Neural cell (in vitro differentiated cells): ENCODE measurements at regions not wholly inside any gene's neighbourhood (a gene's known extent, or its start where the extent isn't known, plus 50 kb on each side); places are given as distances from the start of the nearest gene placed in this dataset.

Experiments
- H2AFZ ChIP-seq: fragments of 200-600, 300-800 bp; sonication (generic), shearing (Covaris generic); 2 replicates; pipeline ENCODE4 v1.6.0; 2014; ENCODE audit warnings: low read depth, mild to moderate bottlenecking, antibody characterized with exemption, low read length, moderate library complexity
- H3F3A ChIP-seq: fragments of 200-600 bp; shearing (Covaris generic); 2 replicates; pipeline ENCODE4 v1.6.1; 2016; ENCODE audit warnings: mild to moderate bottlenecking, moderate library complexity, mixed read lengths, antibody characterized with exemption, low read length; ENCODE audit not compliant: insufficient read depth, poor library complexity, severe bottlenecking
- H3K27ac ChIP-seq: fragments of 200-600, 300-800 bp; sonication (generic), shearing (Covaris generic); 2 replicates; pipeline ENCODE4 v1.5.1; 2014; ENCODE audit warnings: mild to moderate bottlenecking, low read length, moderate library complexity
- H3K27me3 ChIP-seq: fragments of 300-800, 200-600 bp; sonication (generic), shearing (Covaris generic); 2 replicates; pipeline ENCODE4 v1.6.0; 2014; ENCODE audit warnings: mild to moderate bottlenecking, low read depth, low read length, moderate library complexity; ENCODE audit not compliant: insufficient read depth
- H3K36me3 ChIP-seq: fragments of 300-800, 200-600 bp; sonication (generic), shearing (Covaris generic); 2 replicates; pipeline ENCODE4 v1.5.1; 2014; ENCODE audit warnings: mild to moderate bottlenecking, antibody characterized with exemption, low read length, moderate library complexity; ENCODE audit not compliant: insufficient read depth
- H3K4me2 ChIP-seq: fragments of 300-800, 200-600 bp; sonication (generic), shearing (Covaris generic); 2 replicates; pipeline ENCODE4 v1.6.0; 2014; ENCODE audit warnings: mild to moderate bottlenecking, low read length
- H3K4me3 ChIP-seq: fragments of 300-800, 200-600 bp; sonication (generic), shearing (Covaris generic); 2 replicates; pipeline ENCODE4 v1.5.1; 2014; ENCODE audit warnings: mild to moderate bottlenecking, low read length, moderate library complexity
- H3K79me2 ChIP-seq: fragments of 200-600 bp; shearing (Covaris generic); replicated peaks from 2 replicates; pipeline ENCODE4 v1.6.0; 2014; ENCODE audit warnings: mild to moderate bottlenecking, low read length, moderate library complexity; ENCODE audit not compliant: insufficient read depth
- H3K9ac ChIP-seq: fragments of 300-800, 200-600 bp; sonication (generic), shearing (Covaris generic); 2 replicates; pipeline ENCODE4 v1.6.1; 2016; ENCODE audit warnings: mild to moderate bottlenecking, low read length, mixed read lengths
- H3K9me2 ChIP-seq: fragments of 200-600 bp; shearing (Covaris generic); 2 replicates; pipeline ENCODE4 v1.6.1; 2016; ENCODE audit warnings: mild to moderate bottlenecking, low read length, mixed read lengths; ENCODE audit not compliant: insufficient read depth
- H3K9me3 ChIP-seq: fragments of 200-600, 300-800 bp; sonication (generic), shearing (Covaris generic); 2 replicates; pipeline ENCODE4 v1.6.1; 2016; ENCODE audit warnings: mild to moderate bottlenecking, mixed run types, low read length, moderate library complexity, mixed read lengths
- H4K20me1 ChIP-seq: fragments of 200-600 bp; shearing (Covaris generic); 2 replicates; pipeline ENCODE4 v1.6.1; 2016; ENCODE audit warnings: mild to moderate bottlenecking, mixed run types; ENCODE audit not compliant: insufficient read depth
- EP300 ChIP-seq: fragments of 450-650 bp; conservative IDR thresholded peaks from 2 replicates; pipeline ENCODE4 v1.6.1; 2014; ENCODE audit warnings: antibody characterized with exemption, mild to moderate bottlenecking, moderate library complexity; ENCODE audit not compliant: poor library complexity, severe bottlenecking
- EZH2 ChIP-seq: fragments of 200-600, 300-800 bp; shearing (Covaris generic), sonication (generic); IDR thresholded peaks from 2 replicates; pipeline ENCODE4 v1.6.1; 2014; ENCODE audit warnings: antibody characterized with exemption, low read length, borderline replicate concordance, mild to moderate bottlenecking; ENCODE audit not compliant: insufficient read depth, poor library complexity, severe bottlenecking
- MXI1 ChIP-seq: fragments of 450-650 bp; conservative IDR thresholded peaks from 2 replicates; pipeline ENCODE4 v1.6.1; 2014; ENCODE audit warnings: antibody characterized with exemption, mild to moderate bottlenecking; ENCODE audit not compliant: poor library complexity, severe bottlenecking
- POLR2AphosphoS5 ChIP-seq: IDR thresholded peaks from 2 replicates; pipeline ENCODE4 v1.6.1; 2012
- RAD21 ChIP-seq: fragments of 450-650 bp; conservative IDR thresholded peaks from 2 replicates; pipeline ENCODE4 v1.6.1; 2014; ENCODE audit warnings: antibody characterized with exemption, mild to moderate bottlenecking, moderate library complexity
- SMC3 ChIP-seq: fragments of 450-650 bp; conservative IDR thresholded peaks from 2 replicates; pipeline ENCODE4 v1.6.1; 2014; ENCODE audit warnings: antibody characterized with exemption, mild to moderate bottlenecking, moderate library complexity; ENCODE audit not compliant: poor library complexity
- TAF1 ChIP-seq: IDR thresholded peaks from 2 replicates; pipeline ENCODE4 v1.6.1; 2012; ENCODE audit warnings: low read depth
- TF ChIP-seq, protein P1 (sequence below): fragments of 450-650 bp; IDR thresholded peaks from 2 replicates; pipeline ENCODE4 v1.5.1; 2014; ENCODE audit warnings: antibody characterized with exemption, mild to moderate bottlenecking, moderate library complexity; ENCODE audit not compliant: poor library complexity, severe bottlenecking
- TF ChIP-seq, protein P2 (sequence below): IDR thresholded peaks from 2 replicates; pipeline ENCODE4 v1.6.1; 2012; ENCODE audit warnings: borderline replicate concordance

DNA sequence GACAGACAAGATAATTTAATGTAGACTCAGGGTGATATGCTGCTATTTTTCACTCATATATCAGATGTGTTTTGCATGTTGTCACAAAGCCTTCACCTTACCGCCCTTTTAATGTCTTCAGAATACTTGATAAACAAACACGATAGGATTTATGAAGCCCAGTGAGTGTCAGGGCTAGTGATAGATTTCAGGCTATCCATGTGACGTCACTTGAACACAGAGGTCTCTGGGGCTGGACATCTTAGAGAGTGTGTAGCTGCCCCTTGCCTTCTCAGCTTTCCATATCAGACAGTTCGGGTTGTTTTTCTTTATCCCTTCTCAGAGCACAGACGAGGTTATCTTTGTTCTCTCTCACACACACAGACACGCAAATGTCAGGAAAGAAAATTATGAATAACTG lies 105.3 kb upstream of the GSC start:
- H3K36me3 ChIP-seq = no peaks in the 10 kb centered on the region
- H3K9me2 ChIP-seq = no peaks in the 10 kb centered on the region
- H3K79me2 ChIP-seq = no peaks in the 10 kb centered on the region
- H3F3A ChIP-seq = no peaks in the 10 kb centered on the region
- H3K9me3 ChIP-seq = no peaks in the 10 kb centered on the region
- TF ChIP-seq, protein P1, sequence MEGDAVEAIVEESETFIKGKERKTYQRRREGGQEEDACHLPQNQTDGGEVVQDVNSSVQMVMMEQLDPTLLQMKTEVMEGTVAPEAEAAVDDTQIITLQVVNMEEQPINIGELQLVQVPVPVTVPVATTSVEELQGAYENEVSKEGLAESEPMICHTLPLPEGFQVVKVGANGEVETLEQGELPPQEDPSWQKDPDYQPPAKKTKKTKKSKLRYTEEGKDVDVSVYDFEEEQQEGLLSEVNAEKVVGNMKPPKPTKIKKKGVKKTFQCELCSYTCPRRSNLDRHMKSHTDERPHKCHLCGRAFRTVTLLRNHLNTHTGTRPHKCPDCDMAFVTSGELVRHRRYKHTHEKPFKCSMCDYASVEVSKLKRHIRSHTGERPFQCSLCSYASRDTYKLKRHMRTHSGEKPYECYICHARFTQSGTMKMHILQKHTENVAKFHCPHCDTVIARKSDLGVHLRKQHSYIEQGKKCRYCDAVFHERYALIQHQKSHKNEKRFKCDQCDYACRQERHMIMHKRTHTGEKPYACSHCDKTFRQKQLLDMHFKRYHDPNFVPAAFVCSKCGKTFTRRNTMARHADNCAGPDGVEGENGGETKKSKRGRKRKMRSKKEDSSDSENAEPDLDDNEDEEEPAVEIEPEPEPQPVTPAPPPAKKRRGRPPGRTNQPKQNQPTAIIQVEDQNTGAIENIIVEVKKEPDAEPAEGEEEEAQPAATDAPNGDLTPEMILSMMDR = no peak
- TF ChIP-seq RAD21 (no peak), POLR2AphosphoS5 (no peak), SMC3 (no peak), MXI1 (no peak), EZH2 (no peak), EP300 (no peak), TAF1 (no peak)
- TF ChIP-seq, protein P2, sequence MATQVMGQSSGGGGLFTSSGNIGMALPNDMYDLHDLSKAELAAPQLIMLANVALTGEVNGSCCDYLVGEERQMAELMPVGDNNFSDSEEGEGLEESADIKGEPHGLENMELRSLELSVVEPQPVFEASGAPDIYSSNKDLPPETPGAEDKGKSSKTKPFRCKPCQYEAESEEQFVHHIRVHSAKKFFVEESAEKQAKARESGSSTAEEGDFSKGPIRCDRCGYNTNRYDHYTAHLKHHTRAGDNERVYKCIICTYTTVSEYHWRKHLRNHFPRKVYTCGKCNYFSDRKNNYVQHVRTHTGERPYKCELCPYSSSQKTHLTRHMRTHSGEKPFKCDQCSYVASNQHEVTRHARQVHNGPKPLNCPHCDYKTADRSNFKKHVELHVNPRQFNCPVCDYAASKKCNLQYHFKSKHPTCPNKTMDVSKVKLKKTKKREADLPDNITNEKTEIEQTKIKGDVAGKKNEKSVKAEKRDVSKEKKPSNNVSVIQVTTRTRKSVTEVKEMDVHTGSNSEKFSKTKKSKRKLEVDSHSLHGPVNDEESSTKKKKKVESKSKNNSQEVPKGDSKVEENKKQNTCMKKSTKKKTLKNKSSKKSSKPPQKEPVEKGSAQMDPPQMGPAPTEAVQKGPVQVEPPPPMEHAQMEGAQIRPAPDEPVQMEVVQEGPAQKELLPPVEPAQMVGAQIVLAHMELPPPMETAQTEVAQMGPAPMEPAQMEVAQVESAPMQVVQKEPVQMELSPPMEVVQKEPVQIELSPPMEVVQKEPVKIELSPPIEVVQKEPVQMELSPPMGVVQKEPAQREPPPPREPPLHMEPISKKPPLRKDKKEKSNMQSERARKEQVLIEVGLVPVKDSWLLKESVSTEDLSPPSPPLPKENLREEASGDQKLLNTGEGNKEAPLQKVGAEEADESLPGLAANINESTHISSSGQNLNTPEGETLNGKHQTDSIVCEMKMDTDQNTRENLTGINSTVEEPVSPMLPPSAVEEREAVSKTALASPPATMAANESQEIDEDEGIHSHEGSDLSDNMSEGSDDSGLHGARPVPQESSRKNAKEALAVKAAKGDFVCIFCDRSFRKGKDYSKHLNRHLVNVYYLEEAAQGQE = no peak
- H3K27me3 ChIP-seq = no peaks in the 10 kb centered on the region
- H3K4me2 ChIP-seq = no peak overlapping the region
- H3K27ac ChIP-seq = no peak overlapping the region
- H4K20me1 ChIP-seq = no peaks in the 10 kb centered on the region
- no peak overlapping the region for H3K4me3 ChIP-seq
- H2AFZ ChIP-seq = no peak overlapping the region
- no peak overlapping the region for H3K9ac ChIP-seq

DNA sequence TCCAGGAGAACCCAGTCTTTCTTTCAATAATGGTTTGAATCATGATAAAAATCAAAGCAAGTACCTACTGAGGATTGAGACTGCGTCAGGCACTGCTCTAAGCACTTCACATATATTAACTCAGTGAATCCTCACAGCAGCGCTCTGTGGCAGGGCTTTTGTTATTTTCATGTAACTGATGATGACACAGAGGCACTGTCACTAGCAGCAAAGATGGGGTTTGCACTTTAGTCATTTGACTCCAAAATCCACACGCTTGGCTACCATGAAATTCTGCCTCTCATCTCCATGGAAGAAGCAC lies 98.8 kb upstream of the GSC start:
- H3K9ac ChIP-seq = no peak overlapping the region
- H3K4me2 ChIP-seq = no peak overlapping the region
- H3K36me3 ChIP-seq = no peaks in the 10 kb centered on the region
- H3K9me3 ChIP-seq = no peaks in the 10 kb centered on the region
- H3F3A ChIP-seq = no peaks in the 10 kb centered on the region
- no peaks in the 10 kb centered on the region for H3K79me2 ChIP-seq
- H3K27ac ChIP-seq = no peak overlapping the region
- no peaks in the 10 kb centered on the region for H3K9me2 ChIP-seq
- TF ChIP-seq EP300 = no peak
- no peak for TF ChIP-seq POLR2AphosphoS5
- TF ChIP-seq RAD21 = no peak
- H3K27me3 ChIP-seq = no peaks in the 10 kb centered on the region
- H4K20me1 ChIP-seq = no peaks in the 10 kb centered on the region
- no peak overlapping the region for H3K4me3 ChIP-seq
- no peak overlapping the region for H2AFZ ChIP-seq

DNA sequence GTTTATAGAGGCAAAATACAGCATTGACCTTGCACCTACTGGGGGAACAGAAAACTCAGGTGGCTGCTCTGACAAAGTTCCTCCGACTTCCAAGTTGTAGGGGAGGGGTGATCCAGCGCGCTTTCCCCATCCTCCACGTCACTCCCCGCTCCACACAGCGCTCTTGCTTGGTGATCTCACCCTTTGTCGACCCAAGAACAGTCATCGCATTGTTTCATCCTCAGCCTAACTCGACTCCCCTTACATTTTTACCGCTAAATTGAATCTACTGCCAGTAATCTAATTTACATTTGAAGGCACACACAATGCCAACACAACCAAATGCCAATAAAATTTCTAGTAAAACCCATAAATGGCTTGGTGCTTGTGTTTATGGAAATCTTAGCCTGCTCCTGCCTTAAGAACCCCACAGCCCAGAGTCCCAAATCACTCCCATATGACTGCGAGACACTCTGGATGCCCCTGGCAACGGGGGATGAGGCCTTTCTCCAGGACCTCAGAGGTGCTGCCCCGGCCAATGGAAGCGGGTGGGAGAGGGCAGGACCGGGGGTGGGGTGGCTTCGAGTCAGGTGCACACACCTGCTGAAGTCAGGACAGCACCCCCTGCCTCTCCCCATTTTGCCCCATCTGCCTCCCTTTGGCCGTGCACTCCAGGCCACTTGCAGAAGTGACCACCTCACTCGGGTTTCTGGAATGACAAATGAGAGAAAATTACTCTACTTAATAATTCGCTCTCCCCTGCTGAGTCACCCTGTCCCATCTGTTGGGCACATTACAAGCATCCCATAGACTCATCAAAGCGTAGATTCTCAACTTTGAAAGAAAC lies 98.2 kb upstream of the GSC start:
- Histone ChIP-seq H3F3A (no peaks in the 10 kb centered on the region), H3K4me2 (no peak overlapping the region), H3K27me3 (no peaks in the 10 kb centered on the region), H3K9me2 (no peaks in the 10 kb centered on the region), H3K9me3 (no peaks in the 10 kb centered on the region), H3K79me2 (no peaks in the 10 kb centered on the region), H3K36me3 (no peaks in the 10 kb centered on the region), H4K20me1 (no peaks in the 10 kb centered on the region), H2AFZ (no peak overlapping the region), H3K4me3 (no peak overlapping the region), H3K27ac (no peak overlapping the region), H3K9ac (no peak overlapping the region)
- TF ChIP-seq POLR2AphosphoS5 (no peak), EZH2 (no peak), MXI1 (no peak), TAF1 (no peak), SMC3 (no peak), RAD21 (no peak), EP300 (no peak)
- TF ChIP-seq, protein P1 = no peak
- TF ChIP-seq, protein P2 = no peak
